GM19395 (cell line): ENCODE measurements at regions not wholly inside any gene's neighbourhood (a gene's known extent, or its start where the extent isn't known, plus 50 kb on each side); places are given as distances from the start of the nearest gene placed in this dataset.
"Not testable (repeated sequence)": the region's sequence is repeated elsewhere in the genome, so short reads cannot be mapped to it uniquely, and the experiment has no call there.

Experiments used
- ATAC-seq: cut with Tn5 transposase; IDR thresholded peaks from one replicate; pipeline ENCODE4 v1.9.1; 2021; ENCODE audit warnings: mild to moderate bottlenecking, moderate library complexity; ENCODE audit not compliant: unreplicated experiment

GRCh38 chr2:88802026-88802425 is 110.6 kb downstream of the RPIA start:
- not testable (repeated sequence) for ATAC-seq

GRCh38 chr2:88807237-88807962 is 115.9 kb downstream of the RPIA start:
- ATAC-seq: no peak

- ATAC-seq: no peak
Observed at GRCh38 chr2:88808083-88808482, 116.6 kb downstream of the RPIA start.

- no peak for ATAC-seq
Observed at GRCh38 chr2:88808652-88809051, 117.2 kb downstream of the RPIA start.

- ATAC-seq: no peak
Observed at GRCh38 chr2:88809216-88809615, 117.7 kb downstream of the RPIA start.

- no peak for ATAC-seq
Observed at GRCh38 chr2:88810017-88810416, 118.5 kb downstream of the RPIA start.

GRCh38 chr2:88810488-88810887 is 119.0 kb downstream of the RPIA start:
- no peak for ATAC-seq

GRCh38 chr2:88811233-88811632 is 119.8 kb downstream of the RPIA start:
- no peak for ATAC-seq

- ATAC-seq: no peak
Observed at GRCh38 chr2:88811681-88812080, 120.2 kb downstream of the RPIA start.

- ATAC-seq: no peak
Observed at GRCh38 chr2:88813612-88814011, 122.1 kb downstream of the RPIA start.

GRCh38 chr2:88815282-88815681 is 123.8 kb downstream of the RPIA start:
- ATAC-seq: no peak

- no peak for ATAC-seq
Observed at GRCh38 chr2:88815697-88816096, 124.2 kb downstream of the RPIA start.

GRCh38 chr2:88818381-88818780 is 126.9 kb downstream of the RPIA start:
- no peak for ATAC-seq

- no peak for ATAC-seq
Observed at GRCh38 chr2:88824951-88825350, 133.5 kb downstream of the RPIA start.

- ATAC-seq: no peak
Observed at GRCh38 chr2:88826399-88826798, 134.9 kb downstream of the RPIA start.

GRCh38 chr2:88827821-88828220 is 136.3 kb downstream of the RPIA start:
- ATAC-seq: no peak

GRCh38 chr2:88828397-88829137 is 137.1 kb downstream of the RPIA start:
- ATAC-seq: no peak

- ATAC-seq: no peak
Observed at GRCh38 chr2:88829607-88830463, 138.4 kb downstream of the RPIA start.

GRCh38 chr2:88831071-88831791 is 139.8 kb downstream of the RPIA start:
- ATAC-seq: peak; percentile 14

GRCh38 chr2:88831792-88832248 is 140.3 kb downstream of the RPIA start:
- ATAC-seq: peak; percentile 92
